Neural progenitor cell (in vitro differentiated cells): ENCODE measurements at regions not wholly inside any gene's neighbourhood (a gene's known extent, or its start where the extent isn't known, plus 50 kb on each side); places are given as distances from the start of the nearest gene placed in this dataset.

Experiments
- DNase-seq: peaks from one replicate; pipeline ENCODE4 v3.0.0-alpha.2; 2016; ENCODE audit warnings: low spot score
- H2AFZ ChIP-seq: fragments of 200-600 bp; sonication (generic); replicated peaks from 2 replicates; pipeline ENCODE4 v1.6.1; 2016; ENCODE audit warnings: antibody characterized with exemption
- H3F3A ChIP-seq: fragments of 200-600 bp; sonication (generic); 2 replicates; pipeline ENCODE4 v1.6.1; 2016; ENCODE audit warnings: antibody characterized with exemption, low read depth
- H3K27ac ChIP-seq: fragments of 200-600 bp; sonication (generic); 2 replicates; pipeline ENCODE4 v1.5.1; 2016; ENCODE audit warnings: mild to moderate bottlenecking
- H3K27me3 ChIP-seq: fragments of 200-600 bp; sonication (generic); 2 replicates; pipeline ENCODE4 v1.6.1; 2016; ENCODE audit warnings: mild to moderate bottlenecking, moderate library complexity
- H3K36me3 ChIP-seq: fragments of 200-600 bp; sonication (generic); 2 replicates; pipeline ENCODE4 v1.5.1; 2016
- H3K4me1 ChIP-seq: fragments of 200-600 bp; sonication (generic); 2 replicates; pipeline ENCODE4 v1.6.1; 2016; ENCODE audit warnings: mixed run types
- H3K4me2 ChIP-seq: fragments of 200-600 bp; sonication (generic); 2 replicates; pipeline ENCODE4 v1.6.1; 2016
- H3K4me3 ChIP-seq: fragments of 200-600 bp; sonication (generic); 2 replicates; pipeline ENCODE4 v1.5.1; 2016
- H3K79me2 ChIP-seq: fragments of 200-600 bp; sonication (generic); 2 replicates; pipeline ENCODE4 v1.6.1; 2016; ENCODE audit warnings: low read depth
- H3K9ac ChIP-seq: fragments of 200-600 bp; sonication (generic); 2 replicates; pipeline ENCODE4 v1.6.1; 2016
- H3K9me3 ChIP-seq: fragments of 200-600 bp; sonication (generic); 2 replicates; pipeline ENCODE4 v1.5.1; 2016; ENCODE audit warnings: low read depth
- H4K20me1 ChIP-seq: fragments of 200-600 bp; sonication (generic); 2 replicates; pipeline ENCODE4 v1.6.1; 2016; ENCODE audit warnings: low read depth
- H3K27ac Mint-ChIP-seq: 3 replicates; pipeline ENCODE4 v1.8.0; 2021; ENCODE audit warnings: mixed read lengths
- H3K27me3 Mint-ChIP-seq: 2 replicates; pipeline ENCODE4 v1.8.0; 2022; ENCODE audit warnings: low read depth, mild to moderate bottlenecking, inconsistent platforms, moderate library complexity, mixed read lengths; ENCODE audit not compliant: insufficient read depth
- H3K36me3 Mint-ChIP-seq: 3 replicates; pipeline ENCODE4 v1.8.0; 2021; ENCODE audit warnings: mixed read lengths
- H3K4me1 Mint-ChIP-seq: 3 replicates; pipeline ENCODE4 v1.8.0; 2021; ENCODE audit warnings: mixed read lengths
- H3K4me3 Mint-ChIP-seq: 3 replicates; pipeline ENCODE4 v1.8.0; 2021; ENCODE audit warnings: mild to moderate bottlenecking, moderate library complexity, mixed read lengths
- H3K9me3 Mint-ChIP-seq: 3 replicates; pipeline ENCODE4 v1.8.0; 2020; ENCODE audit warnings: mixed read lengths
- CTCF ChIP-seq: fragments of 200-600 bp; sonication (generic); IDR thresholded peaks from 2 replicates; pipeline ENCODE4 v1.5.1; 2017; ENCODE audit warnings: antibody characterized with exemption, mild to moderate bottlenecking
- EZH2 ChIP-seq: fragments of 200-600 bp; sonication (generic); IDR thresholded peaks from 2 replicates; pipeline ENCODE4 v1.6.1; 2017; ENCODE audit warnings: antibody characterized with exemption, mild to moderate bottlenecking, moderate library complexity
- EZH2phosphoT487 ChIP-seq: fragments of 200-600 bp; sonication (generic); IDR thresholded peaks from 2 replicates; pipeline ENCODE4 v1.6.1; 2017; ENCODE audit warnings: antibody characterized with exemption

GRCh38 chr5:158140120-158140731 lies 281.3 kb upstream of the CLINT1 start:
- Histone ChIP-seq H3K9me3 (no peaks in the 10 kb centered on the region), H3K27me3 (no peaks in the 10 kb centered on the region), H3K9ac (no peak overlapping the region), H2AFZ (no peak overlapping the region), H3K79me2 (no peaks in the 10 kb centered on the region), H4K20me1 (no peaks in the 10 kb centered on the region), H3F3A (peaks cover 10% of the 10 kb centered on the region), H3K36me3 (no peaks in the 10 kb centered on the region), H3K4me2 (no peak overlapping the region), H3K4me3 (no peak overlapping the region), H3K27ac (no peak overlapping the region), H3K4me1 (peaks cover 13% of the 10 kb centered on the region)
- no peak for DNase-seq
- Mint-ChIP-seq H3K27me3 (peaks cover 3% of the 10 kb centered on the region), H3K27ac (no peak overlapping the region), H3K4me1 (peaks cover 35% of the 10 kb centered on the region), H3K36me3 (no peaks in the 10 kb centered on the region), H3K9me3 (no peaks in the 10 kb centered on the region), H3K4me3 (no peak overlapping the region)
- TF ChIP-seq CTCF = no peak

- no peak overlapping the region for H3K4me3 ChIP-seq
- Mint-ChIP-seq H3K4me1 (peaks cover 44% of the 10 kb centered on the region), H3K9me3 (no peaks in the 10 kb centered on the region), H3K4me3 (no peak overlapping the region), H3K36me3 (no peaks in the 10 kb centered on the region), H3K27me3 (peaks cover 6% of the 10 kb centered on the region), H3K27ac (peak overlapping the region; percentile 36)
- H3K36me3 ChIP-seq = no peaks in the 10 kb centered on the region
- no peak overlapping the region for H3K27ac ChIP-seq
- peaks cover 11% of the 10 kb centered on the region for H3F3A ChIP-seq
- H3K79me2 ChIP-seq = no peaks in the 10 kb centered on the region
- no peaks in the 10 kb centered on the region for H4K20me1 ChIP-seq
- TF ChIP-seq CTCF (no peak), EZH2 (no peak), EZH2phosphoT487 (no peak)
- DNase-seq = no peak
- no peak overlapping the region for H2AFZ ChIP-seq
- peaks cover 17% of the 10 kb centered on the region for H3K4me1 ChIP-seq
- H3K4me2 ChIP-seq = no peak overlapping the region
- H3K9ac ChIP-seq = no peak overlapping the region
- no peaks in the 10 kb centered on the region for H3K9me3 ChIP-seq
- H3K27me3 ChIP-seq = no peaks in the 10 kb centered on the region
Observed at GRCh38 chr5:158139161-158139560, 280.2 kb upstream of the CLINT1 start.

GRCh38 chr5:158135682-158136179 lies 276.8 kb upstream of the CLINT1 start:
- Histone ChIP-seq H3K4me2 (peak overlapping the region; percentile 64), H3K27me3 (no peaks in the 10 kb centered on the region), H4K20me1 (no peaks in the 10 kb centered on the region), H3K9ac (no peak overlapping the region), H3K4me3 (no peak overlapping the region), H3K4me1 (peaks cover 17% of the 10 kb centered on the region), H2AFZ (no peak overlapping the region), H3K27ac (no peak overlapping the region), H3F3A (peaks cover 11% of the 10 kb centered on the region), H3K9me3 (no peaks in the 10 kb centered on the region), H3K36me3 (no peaks in the 10 kb centered on the region), H3K79me2 (no peaks in the 10 kb centered on the region)
- Mint-ChIP-seq H3K9me3 (no peaks in the 10 kb centered on the region), H3K36me3 (no peaks in the 10 kb centered on the region), H3K4me1 (peaks cover 48% of the 10 kb centered on the region), H3K27ac (peak overlapping the region; percentile 78), H3K27me3 (peaks cover 2% of the 10 kb centered on the region), H3K4me3 (peak overlapping the region; percentile 16)
- peak; percentile 90 for DNase-seq
- TF ChIP-seq CTCF = no peak
- TF ChIP-seq EZH2phosphoT487 = no peak
- no peak for TF ChIP-seq EZH2
